SH-SY5Y (cell line): ENCODE measurements at regions not wholly inside any gene's neighbourhood (a gene's known extent, or its start where the extent isn't known, plus 50 kb on each side); places are given as distances from the start of the nearest gene placed in this dataset.

Source experiments
- GATA2 ChIP-seq: IDR thresholded peaks from 2 replicates; pipeline ENCODE4 v1.6.1; 2011; ENCODE audit warnings: mild to moderate bottlenecking, low read depth, low read length
- GATA3 ChIP-seq: IDR thresholded peaks from 2 replicates; pipeline ENCODE4 v1.6.1; 2011; ENCODE audit warnings: low read depth, mild to moderate bottlenecking, low read length, moderate library complexity

- no peak for TF ChIP-seq GATA2
- TF ChIP-seq GATA3 = no peak
Observed at GRCh38 chr6:49087369-49087768, 375.7 kb downstream of the MMUT start.
